Activated naive CD4-positive, alpha-beta T cell treated with anti-CD3 and anti-CD28 coated beads for 36 hours (primary cell): ENCODE measurements at regions not wholly inside any gene's neighbourhood (a gene's known extent, or its start where the extent isn't known, plus 50 kb on each side); places are given as distances from the start of the nearest gene placed in this dataset.
A peak's percentile ranks its signal among the peaks of the same experiment; 100 is the strongest.

Experiments
- CTCF ChIA-PET: fragments of 350-600 bp; sonication (Branson Sonifier 250); formaldehyde crosslinking; loops from one replicate; lab custom pipeline; 2021; ENCODE audit warnings: antibody characterized with exemption; lab: Charles Lee
- DNase-seq: peaks from one replicate; pipeline ENCODE4 v3.0.0-alpha.2; 2020
- H3K27ac Mint-ChIP-seq: one replicate; pipeline ENCODE4 v1.8.0; 2021; ENCODE audit warnings: mild to moderate bottlenecking, mixed read lengths
- H3K27me3 Mint-ChIP-seq: one replicate; pipeline ENCODE4 v1.8.0; 2021; ENCODE audit warnings: low read depth, mixed read lengths
- H3K36me3 Mint-ChIP-seq: one replicate; pipeline ENCODE4 v1.8.0; 2021; ENCODE audit warnings: low read depth, mixed read lengths
- H3K4me1 Mint-ChIP-seq: one replicate; pipeline ENCODE4 v1.8.0; 2021; ENCODE audit warnings: low read depth, mixed read lengths
- H3K4me3 Mint-ChIP-seq: one replicate; pipeline ENCODE4 v1.8.0; 2021; ENCODE audit warnings: mild to moderate bottlenecking, moderate library complexity, mixed read lengths
- H3K9me3 Mint-ChIP-seq: one replicate; pipeline ENCODE4 v1.8.0; 2021; ENCODE audit warnings: mixed read lengths
- intact Hi-C: fragments of 100-400 bp; cut with micrococcal nuclease; formaldehyde crosslinking; loops from one replicate; pipeline ENCODE4 v1.15.1; 2023

DNA sequence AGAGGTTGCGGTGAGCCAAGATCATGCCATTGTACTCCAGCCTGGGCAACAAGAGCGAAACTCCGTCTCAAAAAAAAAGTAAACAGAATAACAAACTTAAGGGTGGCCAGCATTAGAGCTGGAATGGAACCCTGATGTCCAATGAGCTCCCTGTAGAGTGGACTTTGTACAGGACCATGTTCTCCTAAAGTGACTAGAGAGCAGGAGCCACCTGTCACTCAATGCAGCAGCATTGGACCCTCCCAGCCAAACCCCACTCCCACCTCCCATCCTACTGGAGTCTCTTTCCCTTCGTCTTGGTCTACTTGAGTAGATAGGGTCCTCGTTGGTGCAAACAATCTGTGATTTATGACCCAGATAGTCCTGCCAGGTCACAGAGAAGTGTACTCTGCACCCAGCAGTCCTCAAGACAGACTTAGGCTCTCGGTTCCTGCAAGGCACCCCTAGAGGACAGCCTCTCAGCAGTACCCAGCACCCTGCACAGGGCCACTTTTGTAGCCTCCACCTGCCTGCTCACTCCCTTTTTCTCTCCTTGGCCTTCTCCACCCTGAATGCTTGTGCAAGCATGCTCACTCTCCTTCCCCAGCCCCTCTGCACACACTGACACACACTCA is 69.2 kb upstream of the ZNF281 start:
- DNase-seq: no peak
- no peaks in the 10 kb centered on the region for H3K36me3 Mint-ChIP-seq
- H3K4me1 Mint-ChIP-seq: peaks cover 20% of the 10 kb centered on the region
- no peak overlapping the region for H3K4me3 Mint-ChIP-seq
- peaks cover 31% of the 10 kb centered on the region for H3K27me3 Mint-ChIP-seq
- no peak overlapping the region for H3K27ac Mint-ChIP-seq
- no peaks in the 10 kb centered on the region for H3K9me3 Mint-ChIP-seq
- intact Hi-C loops: no loop called here
- CTCF ChIA-PET: interaction anchor here (0.9 kb wide), 1 partner anchor 199 kb away, joined by 3 read pairs; no protein-coding TSS in a partner anchor

DNA sequence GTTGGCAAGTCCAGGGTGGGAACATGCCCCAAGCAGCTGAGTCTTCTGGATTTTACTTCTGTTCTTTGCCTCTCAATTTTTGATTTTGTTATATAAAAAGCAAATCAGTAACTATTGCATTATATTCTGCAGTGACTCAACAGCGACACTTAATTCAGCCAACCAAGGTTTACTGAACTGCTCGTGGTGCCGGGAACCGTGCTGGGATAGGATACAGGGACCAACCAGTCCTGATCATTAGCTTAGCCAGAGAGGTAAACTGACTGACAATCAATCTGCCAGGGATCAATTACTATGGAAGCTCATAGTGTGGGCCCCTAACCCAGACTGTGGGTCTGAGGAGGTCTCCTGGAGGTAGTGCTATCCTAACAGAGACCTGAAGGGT is 68.4 kb upstream of the ZNF281 start:
- CTCF ChIA-PET: interaction anchor here (0.9 to 1.5 kb wide), 3 partner anchors 12 to 198 kb away, joined by 3 read pairs; no protein-coding TSS in a partner anchor
- no peaks in the 10 kb centered on the region for H3K9me3 Mint-ChIP-seq
- H3K27me3 Mint-ChIP-seq: peaks cover 31% of the 10 kb centered on the region
- no peak overlapping the region for H3K27ac Mint-ChIP-seq
- H3K4me1 Mint-ChIP-seq: peaks cover 21% of the 10 kb centered on the region
- no peaks in the 10 kb centered on the region for H3K36me3 Mint-ChIP-seq
- intact Hi-C loops: no loop called here
- DNase-seq: no peak
- H3K4me3 Mint-ChIP-seq: no peak overlapping the region

DNA sequence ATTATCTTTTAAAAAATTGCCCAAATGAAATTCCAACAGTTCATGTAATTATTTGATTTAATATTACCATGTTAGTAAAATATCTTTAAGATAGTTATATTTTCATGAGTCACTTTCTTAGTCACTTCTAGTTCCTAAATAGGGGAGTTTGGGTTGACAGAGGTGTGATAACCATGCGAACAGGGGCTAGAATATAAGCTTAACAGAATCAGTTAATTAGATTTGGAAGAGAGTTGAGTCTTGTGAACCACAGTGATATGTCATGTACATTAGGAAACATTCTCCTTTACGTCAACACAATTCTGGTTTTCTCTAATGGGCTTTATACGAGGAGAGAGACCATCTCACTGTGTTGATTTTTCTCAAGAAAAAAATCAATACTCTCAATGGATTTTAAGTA is 64.8 kb upstream of the ZNF281 start:
- no peak overlapping the region for H3K4me3 Mint-ChIP-seq
- no peak for DNase-seq
- peaks cover 35% of the 10 kb centered on the region for H3K4me1 Mint-ChIP-seq
- no peaks in the 10 kb centered on the region for H3K36me3 Mint-ChIP-seq
- peaks cover 25% of the 10 kb centered on the region for H3K27me3 Mint-ChIP-seq
- intact Hi-C loops: no loop called here
- H3K9me3 Mint-ChIP-seq: no peaks in the 10 kb centered on the region
- H3K27ac Mint-ChIP-seq: no peak overlapping the region
- CTCF ChIA-PET: interaction anchor here (0.8 kb wide), 1 partner anchor 9 kb away, joined by 3 read pairs; no protein-coding TSS in a partner anchor

DNA sequence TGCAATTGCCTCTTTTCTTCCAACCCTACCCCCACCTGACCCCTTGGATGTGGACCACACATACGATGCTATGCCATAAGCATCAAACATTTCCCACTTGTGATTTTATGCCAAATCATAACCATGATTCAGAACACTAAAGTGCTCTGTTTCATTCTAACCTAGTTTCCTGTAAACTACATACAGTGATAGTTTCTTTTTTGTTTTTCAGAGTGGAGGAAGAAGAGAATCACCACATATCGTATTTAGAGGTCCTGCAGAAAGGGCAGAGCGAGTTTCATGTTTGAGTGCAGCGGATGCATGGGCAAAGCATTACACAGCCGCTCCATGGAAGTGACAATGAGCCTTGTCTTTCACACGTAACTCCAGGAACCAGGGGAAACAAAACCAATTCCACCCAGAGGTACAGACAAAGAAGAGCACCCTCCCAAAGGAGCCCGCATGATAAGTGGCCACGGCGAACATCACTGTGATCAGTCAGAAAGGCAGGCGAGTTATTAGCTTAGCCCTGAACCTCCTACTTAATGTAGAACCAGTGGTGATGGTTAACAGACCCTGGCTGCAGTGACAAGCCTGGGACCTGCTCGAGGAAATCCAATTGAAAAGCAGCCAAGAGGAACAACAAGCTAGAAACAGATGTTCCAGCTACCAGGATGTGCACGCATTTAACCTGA is 64.0 kb upstream of the ZNF281 start:
- peak; percentile 36 for DNase-seq
- H3K27ac Mint-ChIP-seq: peak overlapping the region; percentile 60
- no peaks in the 10 kb centered on the region for H3K36me3 Mint-ChIP-seq
- H3K9me3 Mint-ChIP-seq: no peaks in the 10 kb centered on the region
- intact Hi-C loops: loop anchor here (1.0 kb wide), 4 partner anchors 9 to 324 kb away; partner anchors contain the start of gene ZNF281
- H3K27me3 Mint-ChIP-seq: peaks cover 23% of the 10 kb centered on the region
- CTCF ChIA-PET: interaction anchor here (0.7 to 0.8 kb wide), 2 partner anchors 10 to 15 kb away, joined by 3 read pairs; no protein-coding TSS in a partner anchor
- H3K4me1 Mint-ChIP-seq: peaks cover 35% of the 10 kb centered on the region
- no peak overlapping the region for H3K4me3 Mint-ChIP-seq

DNA sequence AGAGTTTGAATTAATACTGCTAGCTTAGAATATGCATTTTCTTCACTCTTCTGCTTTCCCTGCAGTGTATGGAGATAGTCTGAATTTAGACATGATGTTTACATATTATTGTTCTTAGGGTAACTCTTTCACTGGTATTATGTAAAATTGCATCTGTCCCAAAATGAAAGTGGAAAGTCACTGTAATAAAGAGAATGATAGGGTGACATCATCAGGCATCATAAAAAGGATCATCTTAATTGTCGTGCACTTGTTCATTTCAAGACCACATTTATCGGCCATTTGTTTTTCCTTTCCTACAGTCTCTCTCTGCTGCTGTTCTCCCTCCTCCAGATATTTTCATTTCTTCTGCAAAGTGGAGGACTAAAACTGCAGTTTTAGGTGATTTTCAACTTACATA is 61.9 kb upstream of the ZNF281 start:
- intact Hi-C loops: no loop called here
- H3K27ac Mint-ChIP-seq: no peak overlapping the region
- CTCF ChIA-PET: interaction anchor here (1.3 kb wide), 1 partner anchor 12 kb away, joined by 3 read pairs; no protein-coding TSS in a partner anchor

DNA sequence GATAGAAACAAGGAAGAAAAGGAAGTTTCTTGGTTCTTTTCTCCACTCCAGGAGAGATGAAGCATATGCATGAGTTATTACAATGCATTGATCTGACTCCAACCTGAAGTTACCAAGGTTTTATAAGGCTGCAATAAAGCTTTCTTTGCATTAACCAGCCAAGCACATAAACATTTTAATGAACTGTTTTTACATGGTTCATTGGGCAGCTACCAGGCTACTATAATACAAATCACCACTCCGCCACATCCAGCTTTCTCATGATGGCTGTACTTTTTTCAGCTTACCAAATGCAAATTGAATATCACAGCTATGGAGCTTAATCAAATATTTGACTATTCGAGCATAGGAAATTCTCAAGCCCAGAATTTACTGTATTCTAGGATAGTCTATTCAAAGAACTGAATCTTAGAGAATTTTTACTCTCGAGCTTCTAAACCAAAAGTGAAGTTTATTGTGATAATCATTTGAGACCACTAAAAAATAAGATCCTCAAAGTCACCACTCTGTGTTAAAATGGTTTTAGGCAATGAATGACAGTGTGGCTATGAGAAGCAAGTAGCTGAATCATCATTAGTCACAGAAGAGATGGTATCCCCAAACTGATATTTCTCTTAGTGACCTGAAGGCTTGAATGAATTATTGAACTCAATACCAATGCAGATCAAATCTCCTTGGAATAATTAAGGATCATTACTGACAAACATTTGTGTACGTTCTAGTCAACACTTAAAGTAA is 58.6 kb upstream of the ZNF281 start:
- CTCF ChIA-PET: interaction anchor here (0.6 to 0.7 kb wide), 2 partner anchors 15 to 134 kb away, joined by 3 read pairs; no protein-coding TSS in a partner anchor
- no peak overlapping the region for H3K27ac Mint-ChIP-seq

More for the DNA sequence above, 61.9 kb upstream of the ZNF281 start:
- Mint-ChIP-seq H3K36me3 (no peaks in the 10 kb centered on the region), H3K9me3 (no peaks in the 10 kb centered on the region), H3K4me3 (no peak overlapping the region), H3K27me3 (peaks cover 23% of the 10 kb centered on the region), H3K4me1 (peaks cover 35% of the 10 kb centered on the region)
- DNase-seq: no peak

DNA sequence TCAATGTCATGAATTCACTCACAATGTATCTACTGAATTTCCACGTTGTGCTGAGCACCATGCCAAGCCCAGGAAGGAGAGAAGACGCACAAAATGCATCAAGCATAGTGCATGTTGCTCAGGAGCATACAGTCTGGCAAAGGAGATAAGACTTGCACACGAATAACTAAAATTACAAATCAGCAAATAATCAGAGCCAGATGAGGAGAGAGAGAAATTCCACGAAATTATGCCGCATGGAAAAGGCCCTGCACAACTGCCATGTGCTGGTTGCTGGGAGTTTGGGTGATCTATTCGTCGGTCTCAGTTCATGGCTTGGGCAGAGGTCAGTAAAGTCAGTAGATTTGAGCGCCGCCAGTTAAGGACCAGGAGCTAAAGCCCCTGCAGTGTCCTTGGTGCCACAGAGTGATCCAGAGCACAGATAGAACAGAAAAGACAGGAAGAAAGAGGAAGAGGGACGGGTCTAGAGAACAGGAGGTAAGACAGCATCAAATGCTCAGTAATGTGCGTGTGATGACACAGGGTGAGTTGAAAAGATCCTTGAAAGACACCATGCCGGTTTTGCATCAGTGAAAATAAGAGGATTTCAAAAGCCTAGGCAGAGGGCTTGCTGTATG is 55.1 kb upstream of the ZNF281 start:
- CTCF ChIA-PET: no interaction called here
- intact Hi-C loops: no loop called here
- Mint-ChIP-seq H3K27ac (no peak overlapping the region), H3K36me3 (no peaks in the 10 kb centered on the region), H3K9me3 (no peaks in the 10 kb centered on the region), H3K4me1 (no peaks in the 10 kb centered on the region), H3K27me3 (peaks cover 8% of the 10 kb centered on the region), H3K4me3 (no peak overlapping the region)
- no peak for DNase-seq

More for the DNA sequence above, 58.6 kb upstream of the ZNF281 start:
- no peak for DNase-seq
- Mint-ChIP-seq H3K4me3 (no peak overlapping the region), H3K9me3 (no peaks in the 10 kb centered on the region), H3K4me1 (peaks cover 21% of the 10 kb centered on the region), H3K27me3 (peaks cover 15% of the 10 kb centered on the region), H3K36me3 (no peaks in the 10 kb centered on the region)
- intact Hi-C loops: no loop called here
